Mucosa of descending colon (tissue), 3 donors: ENCODE measurements at regions not wholly inside any gene's neighbourhood (a gene's known extent, or its start where the extent isn't known, plus 50 kb on each side); places are given as distances from the start of the nearest gene placed in this dataset.

Experiments used
- ATAC-seq: fragments of 200-7000 bp; cut with Tn5 transposase; one replicate; pipeline ENCODE4 v1.9.1; 2020; ENCODE audit warnings: mild to moderate bottlenecking, moderate library complexity
- DNase-seq, 3 donors: peaks; one replicate each; pipeline ENCODE4 v3.0.0-alpha.2; 2020
- H3K36me3 ChIP-seq: fragments of 200-600 bp; one replicate; pipeline ENCODE4 v1.8.0; 2021; ENCODE audit warnings: low read depth, mild to moderate bottlenecking
- H3K4me1 ChIP-seq: fragments of 200-600 bp; one replicate; pipeline ENCODE4 v1.8.0; 2021; ENCODE audit warnings: low read depth, mild to moderate bottlenecking
- H3K4me3 ChIP-seq: fragments of 200-600 bp; one replicate; pipeline ENCODE4 v1.8.0; 2021; ENCODE audit warnings: mild to moderate bottlenecking
- H3K9me3 ChIP-seq: fragments of 200-600 bp; one replicate; pipeline ENCODE4 v1.8.0; 2021; ENCODE audit warnings: mild to moderate bottlenecking
- intact Hi-C, 2 donors: fragments of 100-400 bp; cut with DNase I in 1 of 2; cut with micrococcal nuclease in 1 of 2; formaldehyde crosslinking; loops; one replicate each; pipeline versions ENCODE4 v1.11.0 to v1.11.1; 2022; cut with DNase I, micrococcal nuclease
- TF ChIP-seq, protein P1 (sequence below): fragments of 200-600 bp; IDR thresholded peaks from one replicate; pipeline ENCODE4 v1.8.0; 2022; ENCODE audit warnings: antibody characterized with exemption, mild to moderate bottlenecking
- donor health status: DM: no; HTN: no; CAD: no; lungs with moderate emphysema.
- donor health status: DM: no; HTN: no; CAD: no.
- donor health status: DM: no; HTN: yes; CAD: no.

DNA sequence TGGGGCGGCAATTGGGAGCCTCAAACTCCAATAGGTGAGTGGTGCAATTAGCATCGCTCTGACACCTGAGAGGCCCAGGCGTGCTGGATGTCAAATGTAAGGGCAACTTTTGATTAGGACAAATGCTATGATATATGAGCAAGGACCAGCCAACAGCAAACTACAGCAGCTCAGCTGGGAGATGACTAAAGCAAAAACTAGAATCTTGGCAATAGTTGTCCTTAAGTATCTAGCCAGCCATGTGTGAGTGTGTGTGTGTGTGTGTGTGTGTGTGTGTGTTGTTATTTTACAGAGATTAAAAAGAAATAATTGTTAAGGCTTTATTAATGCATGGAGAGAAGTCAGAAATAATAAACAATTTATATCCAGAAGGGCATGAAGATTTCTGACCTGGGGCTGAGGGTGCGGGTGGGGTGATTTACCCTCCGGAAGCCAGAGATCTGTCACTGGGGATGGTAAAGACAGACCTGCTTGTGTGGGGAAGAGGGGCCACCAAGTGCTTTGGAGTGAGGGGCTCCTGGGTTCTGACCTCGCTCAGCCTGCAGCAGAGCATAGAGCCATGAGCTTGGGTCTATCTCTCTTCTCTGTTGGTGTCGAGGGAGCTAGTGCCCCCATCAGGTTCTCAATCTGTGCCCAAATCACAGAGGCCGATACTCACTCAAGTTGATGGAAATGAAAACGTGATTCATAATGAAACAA is 77.3 kb downstream of the EMX2 start:
- no peaks in the 10 kb centered on the region for H3K9me3 ChIP-seq
- no peak for ATAC-seq
- intact Hi-C loops: no loop called here
- TF ChIP-seq, protein P1, sequence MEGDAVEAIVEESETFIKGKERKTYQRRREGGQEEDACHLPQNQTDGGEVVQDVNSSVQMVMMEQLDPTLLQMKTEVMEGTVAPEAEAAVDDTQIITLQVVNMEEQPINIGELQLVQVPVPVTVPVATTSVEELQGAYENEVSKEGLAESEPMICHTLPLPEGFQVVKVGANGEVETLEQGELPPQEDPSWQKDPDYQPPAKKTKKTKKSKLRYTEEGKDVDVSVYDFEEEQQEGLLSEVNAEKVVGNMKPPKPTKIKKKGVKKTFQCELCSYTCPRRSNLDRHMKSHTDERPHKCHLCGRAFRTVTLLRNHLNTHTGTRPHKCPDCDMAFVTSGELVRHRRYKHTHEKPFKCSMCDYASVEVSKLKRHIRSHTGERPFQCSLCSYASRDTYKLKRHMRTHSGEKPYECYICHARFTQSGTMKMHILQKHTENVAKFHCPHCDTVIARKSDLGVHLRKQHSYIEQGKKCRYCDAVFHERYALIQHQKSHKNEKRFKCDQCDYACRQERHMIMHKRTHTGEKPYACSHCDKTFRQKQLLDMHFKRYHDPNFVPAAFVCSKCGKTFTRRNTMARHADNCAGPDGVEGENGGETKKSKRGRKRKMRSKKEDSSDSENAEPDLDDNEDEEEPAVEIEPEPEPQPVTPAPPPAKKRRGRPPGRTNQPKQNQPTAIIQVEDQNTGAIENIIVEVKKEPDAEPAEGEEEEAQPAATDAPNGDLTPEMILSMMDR: no peak
- no peaks in the 10 kb centered on the region for H3K36me3 ChIP-seq
- DNase-seq: no peak
- H3K4me1 ChIP-seq: no peaks in the 10 kb centered on the region
- H3K4me3 ChIP-seq: no peak overlapping the region

DNA sequence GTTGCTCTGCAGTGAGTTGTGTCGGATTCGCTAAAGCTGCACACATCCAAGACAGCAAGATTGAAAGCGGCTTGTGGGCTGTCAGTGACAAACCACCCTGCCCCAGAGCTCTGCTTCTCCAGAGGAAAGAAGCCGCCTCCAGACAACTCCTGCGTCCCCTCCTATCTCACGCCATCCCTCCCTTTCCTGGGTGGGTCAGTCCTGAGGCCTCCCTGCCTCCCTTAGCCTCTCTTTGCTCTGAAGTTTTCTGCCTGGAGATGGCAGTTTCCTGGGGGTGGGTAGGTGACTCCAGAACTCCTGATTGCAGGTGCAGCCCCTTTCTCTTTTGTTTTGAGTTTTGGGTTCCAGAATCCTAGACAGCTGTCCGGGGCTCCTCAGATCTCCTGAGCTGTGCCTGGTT is 78.7 kb downstream of the EMX2 start:
- H3K4me1 ChIP-seq: no peaks in the 10 kb centered on the region
- DNase-seq: no peak
- H3K9me3 ChIP-seq: no peaks in the 10 kb centered on the region
- TF ChIP-seq, protein P1: no peak
- intact Hi-C loops: no loop called here
- no peak for ATAC-seq
- H3K36me3 ChIP-seq: no peaks in the 10 kb centered on the region
- H3K4me3 ChIP-seq: no peak overlapping the region

DNA sequence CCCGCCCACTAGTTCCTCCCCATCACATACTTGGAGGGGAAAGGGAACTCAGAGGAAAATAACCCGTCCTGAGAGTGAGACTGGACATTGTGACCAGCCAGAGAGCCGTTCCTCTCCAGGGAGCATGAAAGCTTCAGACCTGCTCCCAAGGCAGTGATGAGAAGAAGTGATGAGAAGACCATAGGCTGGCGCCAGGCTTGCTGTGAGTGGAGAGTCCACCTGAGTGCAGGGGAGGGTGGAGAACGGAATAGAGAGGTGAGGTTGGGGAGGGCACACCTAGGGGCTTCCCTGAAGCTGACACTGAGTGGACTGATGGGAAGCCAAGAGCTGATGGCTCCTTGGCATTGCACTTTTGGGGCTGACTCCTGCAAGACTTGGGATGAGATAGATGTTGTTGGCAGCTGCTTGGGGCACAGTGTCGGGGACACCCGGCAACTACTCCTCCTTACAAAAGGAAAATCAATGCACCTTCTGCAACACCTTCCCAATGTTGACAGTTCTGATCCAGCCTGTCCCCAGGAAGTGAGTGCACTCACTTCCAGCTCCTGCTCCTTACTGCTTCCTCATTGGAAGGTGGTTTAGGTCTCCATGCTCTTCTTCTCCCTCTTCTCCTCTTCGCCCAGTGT is 79.4 kb downstream of the EMX2 start:
- Histone ChIP-seq H3K9me3 (no peaks in the 10 kb centered on the region), H3K4me3 (no peak overlapping the region), H3K4me1 (no peaks in the 10 kb centered on the region), H3K36me3 (no peaks in the 10 kb centered on the region)
- ATAC-seq: no peak
- TF ChIP-seq, protein P1: no peak
- no peak for DNase-seq
- intact Hi-C loops: no loop called here

DNA sequence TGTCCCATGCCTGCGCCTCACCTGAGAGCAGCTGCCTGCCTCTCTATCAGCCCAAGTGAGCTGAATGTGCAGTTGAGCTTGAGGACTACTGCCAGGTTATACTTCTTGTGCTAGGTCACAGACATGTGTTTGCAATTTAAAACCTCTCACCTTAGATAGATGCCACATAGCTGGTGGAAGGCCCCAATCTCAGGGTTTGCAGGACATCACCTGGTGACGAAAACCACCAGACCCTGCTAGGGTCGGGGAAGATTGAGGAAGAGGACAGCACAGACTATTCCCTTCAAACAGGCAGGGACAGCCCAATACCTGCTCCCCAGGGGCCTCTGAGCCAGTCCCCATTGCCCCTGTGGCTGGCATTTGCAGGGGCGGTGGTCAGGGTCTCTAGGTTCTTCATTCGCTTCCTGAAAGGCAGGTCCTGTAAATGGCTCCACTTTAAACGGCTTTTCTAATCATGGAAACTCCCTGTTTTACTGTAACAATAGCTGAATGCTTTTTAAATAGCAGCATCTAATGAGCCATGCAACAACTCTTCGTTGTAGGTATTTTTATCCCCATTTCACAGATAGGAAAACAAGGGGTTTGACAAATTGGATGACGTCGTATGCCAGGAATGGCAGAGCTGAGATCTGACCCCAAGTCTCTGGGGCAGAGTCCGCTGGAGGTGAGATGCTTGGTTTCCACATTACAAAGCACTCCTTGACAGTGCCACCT is 80.1 kb downstream of the EMX2 start:
- Histone ChIP-seq H3K9me3 (no peaks in the 10 kb centered on the region), H3K36me3 (no peaks in the 10 kb centered on the region), H3K4me3 (no peak overlapping the region), H3K4me1 (no peaks in the 10 kb centered on the region)
- intact Hi-C loops: no loop called here
- no peak for DNase-seq
- ATAC-seq: no peak
- TF ChIP-seq, protein P1: no peak

DNA sequence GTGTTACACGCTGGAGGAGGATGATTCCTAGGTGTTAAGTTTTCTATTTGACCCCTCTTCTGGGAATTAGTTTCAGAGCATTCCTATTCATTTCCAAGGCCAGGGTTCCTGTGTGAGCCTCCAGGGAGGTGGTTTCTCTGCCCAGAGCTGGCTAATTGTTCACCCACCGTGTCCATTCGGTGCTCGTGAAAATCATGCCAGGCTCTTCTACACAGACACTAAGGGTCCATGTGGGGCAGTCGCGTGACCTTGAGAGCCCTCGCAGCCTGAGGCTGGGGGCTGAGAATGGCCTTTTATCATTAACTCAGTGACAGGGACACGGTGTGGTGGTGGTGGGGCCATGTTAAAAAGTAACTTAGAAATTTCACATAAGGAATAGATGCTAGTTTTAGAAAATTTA is 83.7 kb downstream of the EMX2 start:
- H3K4me1 ChIP-seq: no peaks in the 10 kb centered on the region
- TF ChIP-seq, protein P1: no peak
- ATAC-seq: no peak
- DNase-seq: no peak
- no peak overlapping the region for H3K4me3 ChIP-seq
- no peaks in the 10 kb centered on the region for H3K36me3 ChIP-seq
- intact Hi-C loops: no loop called here
- H3K9me3 ChIP-seq: no peaks in the 10 kb centered on the region
